NT2/D1 (cell line): ENCODE measurements at regions not wholly inside any gene's neighbourhood (a gene's known extent, or its start where the extent isn't known, plus 50 kb on each side); places are given as distances from the start of the nearest gene placed in this dataset.

Source experiments
- SUZ12 ChIP-seq: IDR thresholded peaks from 2 replicates; pipeline ENCODE4 v1.6.1; 2011; ENCODE audit not compliant: insufficient read length, insufficient read depth; ENCODE audit errors: extremely low read depth
- YY1 ChIP-seq: IDR thresholded peaks from 2 replicates; pipeline ENCODE4 v1.6.1; 2011; ENCODE audit not compliant: insufficient read length, insufficient read depth
- ZNF274 ChIP-seq: IDR thresholded peaks from 2 replicates; pipeline ENCODE4 v1.6.1; 2011; ENCODE audit warnings: mild to moderate bottlenecking, low read depth, low read length

- TF ChIP-seq SUZ12 (no peak), YY1 (no peak), ZNF274 (no peak)
These were observed 304.0 kb downstream of the TMEM114 start for GRCh38 chr16:8286348-8286747.
